Neural progenitor cell (in vitro differentiated cells): ENCODE measurements at regions not wholly inside any gene's neighbourhood (a gene's known extent, or its start where the extent isn't known, plus 50 kb on each side); places are given as distances from the start of the nearest gene placed in this dataset.

Experiments
- DNase-seq: peaks from one replicate; pipeline ENCODE4 v3.0.0-alpha.2; 2016; ENCODE audit warnings: low spot score
- H2AFZ ChIP-seq: fragments of 200-600 bp; sonication (generic); replicated peaks from 2 replicates; pipeline ENCODE4 v1.6.1; 2016; ENCODE audit warnings: antibody characterized with exemption
- H3F3A ChIP-seq: fragments of 200-600 bp; sonication (generic); 2 replicates; pipeline ENCODE4 v1.6.1; 2016; ENCODE audit warnings: antibody characterized with exemption, low read depth
- H3K27ac ChIP-seq: fragments of 200-600 bp; sonication (generic); 2 replicates; pipeline ENCODE4 v1.5.1; 2016; ENCODE audit warnings: mild to moderate bottlenecking
- H3K27me3 ChIP-seq: fragments of 200-600 bp; sonication (generic); 2 replicates; pipeline ENCODE4 v1.6.1; 2016; ENCODE audit warnings: mild to moderate bottlenecking, moderate library complexity
- H3K36me3 ChIP-seq: fragments of 200-600 bp; sonication (generic); 2 replicates; pipeline ENCODE4 v1.5.1; 2016
- H3K4me1 ChIP-seq: fragments of 200-600 bp; sonication (generic); 2 replicates; pipeline ENCODE4 v1.6.1; 2016; ENCODE audit warnings: mixed run types
- H3K4me2 ChIP-seq: fragments of 200-600 bp; sonication (generic); 2 replicates; pipeline ENCODE4 v1.6.1; 2016
- H3K4me3 ChIP-seq: fragments of 200-600 bp; sonication (generic); 2 replicates; pipeline ENCODE4 v1.5.1; 2016
- H3K79me2 ChIP-seq: fragments of 200-600 bp; sonication (generic); 2 replicates; pipeline ENCODE4 v1.6.1; 2016; ENCODE audit warnings: low read depth
- H3K9ac ChIP-seq: fragments of 200-600 bp; sonication (generic); 2 replicates; pipeline ENCODE4 v1.6.1; 2016
- H3K9me3 ChIP-seq: fragments of 200-600 bp; sonication (generic); 2 replicates; pipeline ENCODE4 v1.5.1; 2016; ENCODE audit warnings: low read depth
- H4K20me1 ChIP-seq: fragments of 200-600 bp; sonication (generic); 2 replicates; pipeline ENCODE4 v1.6.1; 2016; ENCODE audit warnings: low read depth
- H3K27ac Mint-ChIP-seq: 3 replicates; pipeline ENCODE4 v1.8.0; 2021; ENCODE audit warnings: mixed read lengths
- H3K27me3 Mint-ChIP-seq: 2 replicates; pipeline ENCODE4 v1.8.0; 2022; ENCODE audit warnings: low read depth, mild to moderate bottlenecking, inconsistent platforms, moderate library complexity, mixed read lengths; ENCODE audit not compliant: insufficient read depth
- H3K36me3 Mint-ChIP-seq: 3 replicates; pipeline ENCODE4 v1.8.0; 2021; ENCODE audit warnings: mixed read lengths
- H3K4me1 Mint-ChIP-seq: 3 replicates; pipeline ENCODE4 v1.8.0; 2021; ENCODE audit warnings: mixed read lengths
- H3K4me3 Mint-ChIP-seq: 3 replicates; pipeline ENCODE4 v1.8.0; 2021; ENCODE audit warnings: mild to moderate bottlenecking, moderate library complexity, mixed read lengths
- H3K9me3 Mint-ChIP-seq: 3 replicates; pipeline ENCODE4 v1.8.0; 2020; ENCODE audit warnings: mixed read lengths
- CTCF ChIP-seq: fragments of 200-600 bp; sonication (generic); IDR thresholded peaks from 2 replicates; pipeline ENCODE4 v1.5.1; 2017; ENCODE audit warnings: antibody characterized with exemption, mild to moderate bottlenecking
- EZH2 ChIP-seq: fragments of 200-600 bp; sonication (generic); IDR thresholded peaks from 2 replicates; pipeline ENCODE4 v1.6.1; 2017; ENCODE audit warnings: antibody characterized with exemption, mild to moderate bottlenecking, moderate library complexity
- EZH2phosphoT487 ChIP-seq: fragments of 200-600 bp; sonication (generic); IDR thresholded peaks from 2 replicates; pipeline ENCODE4 v1.6.1; 2017; ENCODE audit warnings: antibody characterized with exemption

- Mint-ChIP-seq H3K27me3 (peaks cover 2% of the 10 kb centered on the region), H3K9me3 (peaks cover 5% of the 10 kb centered on the region), H3K4me3 (no peak overlapping the region), H3K27ac (no peak overlapping the region), H3K36me3 (no peaks in the 10 kb centered on the region), H3K4me1 (no peaks in the 10 kb centered on the region)
- Histone ChIP-seq H3K4me2 (no peak overlapping the region), H3K4me3 (no peak overlapping the region), H3K27me3 (no peaks in the 10 kb centered on the region), H4K20me1 (no peaks in the 10 kb centered on the region), H3K27ac (no peak overlapping the region), H3K4me1 (no peaks in the 10 kb centered on the region), H3K9me3 (no peaks in the 10 kb centered on the region), H3K9ac (no peak overlapping the region), H3K79me2 (no peaks in the 10 kb centered on the region), H2AFZ (no peak overlapping the region), H3F3A (no peaks in the 10 kb centered on the region), H3K36me3 (no peaks in the 10 kb centered on the region)
- DNase-seq: no peak
- no peak for TF ChIP-seq CTCF
- TF ChIP-seq EZH2: no peak
- no peak for TF ChIP-seq EZH2phosphoT487
Measured at GRCh38 chr14:24744641-24745040, 110.7 kb upstream of the GZMB start.

GRCh38 chr14:24741871-24742270 is 107.9 kb upstream of the GZMB start:
- no peak overlapping the region for H3K27ac Mint-ChIP-seq
- H3K9me3 Mint-ChIP-seq: no peaks in the 10 kb centered on the region

GRCh38 chr14:24735984-24736630 is 102.1 kb upstream of the GZMB start:
- H3K36me3 ChIP-seq: no peaks in the 10 kb centered on the region
- H2AFZ ChIP-seq: no peak overlapping the region
- no peak overlapping the region for H3K4me3 ChIP-seq
- H3F3A ChIP-seq: no peaks in the 10 kb centered on the region
- H3K27ac ChIP-seq: no peak overlapping the region
- no peak overlapping the region for H3K9ac ChIP-seq
- H3K27ac Mint-ChIP-seq: no peak overlapping the region
- no peaks in the 10 kb centered on the region for H3K27me3 ChIP-seq
- no peak overlapping the region for H3K4me3 Mint-ChIP-seq
- no peaks in the 10 kb centered on the region for H3K9me3 Mint-ChIP-seq
- H4K20me1 ChIP-seq: no peaks in the 10 kb centered on the region
- TF ChIP-seq CTCF (no peak), EZH2phosphoT487 (no peak), EZH2 (no peak)
- H3K9me3 ChIP-seq: no peaks in the 10 kb centered on the region
- DNase-seq: no peak
- no peak overlapping the region for H3K4me2 ChIP-seq
- H3K36me3 Mint-ChIP-seq: no peaks in the 10 kb centered on the region
- H3K4me1 ChIP-seq: peaks cover 4% of the 10 kb centered on the region
- H3K79me2 ChIP-seq: no peaks in the 10 kb centered on the region
- peaks cover 6% of the 10 kb centered on the region for H3K27me3 Mint-ChIP-seq
- no peaks in the 10 kb centered on the region for H3K4me1 Mint-ChIP-seq

More at GRCh38 chr14:24741871-24742270, 107.9 kb upstream of the GZMB start:
- no peak for DNase-seq
- Mint-ChIP-seq H3K36me3 (no peaks in the 10 kb centered on the region), H3K27me3 (peaks cover 2% of the 10 kb centered on the region), H3K4me3 (no peak overlapping the region), H3K4me1 (no peaks in the 10 kb centered on the region)
- H3K36me3 ChIP-seq: no peaks in the 10 kb centered on the region
- H3K9me3 ChIP-seq: no peaks in the 10 kb centered on the region
- TF ChIP-seq EZH2phosphoT487: no peak
- no peak for TF ChIP-seq CTCF
- TF ChIP-seq EZH2: no peak
- no peaks in the 10 kb centered on the region for H4K20me1 ChIP-seq
- no peak overlapping the region for H3K4me3 ChIP-seq
- no peak overlapping the region for H3K9ac ChIP-seq
- no peak overlapping the region for H2AFZ ChIP-seq
- no peak overlapping the region for H3K4me2 ChIP-seq
- H3K4me1 ChIP-seq: no peaks in the 10 kb centered on the region
- H3K79me2 ChIP-seq: no peaks in the 10 kb centered on the region
- H3K27ac ChIP-seq: no peak overlapping the region
- H3K27me3 ChIP-seq: no peaks in the 10 kb centered on the region
- H3F3A ChIP-seq: no peaks in the 10 kb centered on the region
